ENCODE measurements at regions not wholly inside any gene's neighbourhood (a gene's known extent, or its start where the extent isn't known, plus 50 kb on each side); places are given as distances from the start of the nearest gene placed in this dataset.
"Not testable (repeated sequence)": the region's sequence is repeated elsewhere in the genome, so short reads cannot be mapped to it uniquely, and the experiment has no call there.

GRCh38 chr9:82487935-82488312, 499.4 kb downstream of the SPATA31D1 start:
- no peak for TF ChIP-seq CTCF (IDR thresholded peaks at IDR 0.05)
- Histone ChIP-seq H3K4me1 (ENCODE audit: low read depth) (no peaks in the 10 kb centered on the region), H3K9me3 (no peaks in the 10 kb centered on the region), H3K4me3 (no peak overlapping the region), H3K36me3 (ENCODE audit: low read depth) (no peaks in the 10 kb centered on the region)
- no peak for ATAC-seq
- no peak for DNase-seq
- intact Hi-C loops (cut with DNase I, micrococcal nuclease) = no loop called here

GRCh38 chr9:82488313-82489200, 500.0 kb downstream of the SPATA31D1 start:
- H3K36me3 ChIP-seq (ENCODE audit: low read depth) = no peaks in the 10 kb centered on the region
- no peak for TF ChIP-seq CTCF (IDR thresholded peaks at IDR 0.05)
- H3K9me3 ChIP-seq = no peaks in the 10 kb centered on the region
- H3K4me3 ChIP-seq = no peak overlapping the region
- ATAC-seq (no peak), DNase-seq (no peak)
- intact Hi-C loops (cut with DNase I, micrococcal nuclease) = no loop called here
- no peaks in the 10 kb centered on the region for H3K4me1 ChIP-seq (ENCODE audit: low read depth)

GRCh38 chr9:82489201-82489821, 500.7 kb downstream of the SPATA31D1 start:
- H3K4me1 ChIP-seq (ENCODE audit: low read depth) = no peaks in the 10 kb centered on the region
- ATAC-seq (no peak), DNase-seq (no peak)
- H3K36me3 ChIP-seq (ENCODE audit: low read depth) = no peaks in the 10 kb centered on the region
- H3K4me3 ChIP-seq = no peak overlapping the region
- intact Hi-C loops (cut with DNase I, micrococcal nuclease) = no loop called here
- TF ChIP-seq CTCF (IDR thresholded peaks at IDR 0.05) = no peak
- H3K9me3 ChIP-seq = no peaks in the 10 kb centered on the region

GRCh38 chr9:82490019-82490499, 501.5 kb downstream of the SPATA31D1 start:
- no peak for TF ChIP-seq CTCF (IDR thresholded peaks at IDR 0.05)
- DNase-seq (no peak), ATAC-seq (no peak)
- no peaks in the 10 kb centered on the region for H3K4me1 ChIP-seq (ENCODE audit: low read depth)
- intact Hi-C loops (cut with DNase I, micrococcal nuclease) = no loop called here
- H3K9me3 ChIP-seq = no peaks in the 10 kb centered on the region
- H3K4me3 ChIP-seq = no peak overlapping the region
- H3K36me3 ChIP-seq (ENCODE audit: low read depth) = no peaks in the 10 kb centered on the region

GRCh38 chr9:82490821-82491220, 502.2 kb downstream of the SPATA31D1 start:
- H3K36me3 ChIP-seq (ENCODE audit: low read depth); ATAC-seq; DNase-seq; H3K4me1 ChIP-seq (ENCODE audit: low read depth); H3K9me3 ChIP-seq; intact Hi-C loops (cut with DNase I, micrococcal nuclease); H3K4me3 ChIP-seq: not testable (repeated sequence)

GRCh38 chr9:82491604-82492003, 503.0 kb downstream of the SPATA31D1 start:
- Histone ChIP-seq H3K36me3 (ENCODE audit: low read depth) (no peaks in the 10 kb centered on the region), H3K9me3 (no peaks in the 10 kb centered on the region), H3K4me1 (ENCODE audit: low read depth) (no peaks in the 10 kb centered on the region), H3K4me3 (no peak overlapping the region)
- TF ChIP-seq CTCF (IDR thresholded peaks at IDR 0.05) = no peak
- intact Hi-C loops (cut with DNase I, micrococcal nuclease) = no loop called here
- DNase-seq (no peak), ATAC-seq (no peak)
